ENCODE measurements at regions not wholly inside any gene's neighbourhood (a gene's known extent, or its start where the extent isn't known, plus 50 kb on each side); places are given as distances from the start of the nearest gene placed in this dataset.

DNA sequence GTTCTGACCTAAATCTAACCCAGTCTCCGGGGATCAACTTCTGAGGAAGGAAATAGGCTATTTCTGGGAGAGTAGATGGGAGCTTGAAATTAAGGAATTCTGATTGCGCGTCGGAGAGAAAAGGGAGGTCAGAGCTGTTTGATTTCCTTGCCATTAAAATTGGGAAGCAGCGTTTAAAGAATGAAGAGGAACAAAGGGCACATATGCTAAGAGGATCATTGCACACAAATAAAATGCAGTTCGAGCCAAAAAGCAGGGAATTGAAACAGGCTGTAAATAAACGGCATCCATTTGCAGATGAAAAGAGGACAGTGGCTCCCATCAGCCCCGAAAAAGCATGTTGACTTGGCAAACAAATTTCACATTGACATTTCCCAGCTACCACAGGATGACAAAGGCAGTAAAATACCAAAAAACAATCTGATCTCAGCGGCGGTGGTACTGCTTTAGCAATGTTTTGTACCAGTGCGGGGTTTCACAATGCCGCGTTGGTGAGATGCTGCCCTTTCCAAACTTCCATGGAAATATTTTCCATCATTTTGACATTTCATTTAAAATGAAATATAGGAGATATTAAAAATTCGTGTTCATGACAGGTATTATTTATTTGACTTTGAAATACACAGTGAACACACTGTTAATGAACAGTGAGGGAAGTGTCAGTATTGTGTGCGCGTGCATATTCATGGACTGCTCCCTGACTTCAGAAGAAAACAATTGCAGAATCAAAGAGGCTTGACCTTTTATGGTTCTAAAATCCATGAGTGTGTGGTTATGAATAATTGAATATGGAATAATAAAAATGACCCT is 108.8 kb downstream of the SQOR start:
- TF ChIP-seq, protein P1, sequence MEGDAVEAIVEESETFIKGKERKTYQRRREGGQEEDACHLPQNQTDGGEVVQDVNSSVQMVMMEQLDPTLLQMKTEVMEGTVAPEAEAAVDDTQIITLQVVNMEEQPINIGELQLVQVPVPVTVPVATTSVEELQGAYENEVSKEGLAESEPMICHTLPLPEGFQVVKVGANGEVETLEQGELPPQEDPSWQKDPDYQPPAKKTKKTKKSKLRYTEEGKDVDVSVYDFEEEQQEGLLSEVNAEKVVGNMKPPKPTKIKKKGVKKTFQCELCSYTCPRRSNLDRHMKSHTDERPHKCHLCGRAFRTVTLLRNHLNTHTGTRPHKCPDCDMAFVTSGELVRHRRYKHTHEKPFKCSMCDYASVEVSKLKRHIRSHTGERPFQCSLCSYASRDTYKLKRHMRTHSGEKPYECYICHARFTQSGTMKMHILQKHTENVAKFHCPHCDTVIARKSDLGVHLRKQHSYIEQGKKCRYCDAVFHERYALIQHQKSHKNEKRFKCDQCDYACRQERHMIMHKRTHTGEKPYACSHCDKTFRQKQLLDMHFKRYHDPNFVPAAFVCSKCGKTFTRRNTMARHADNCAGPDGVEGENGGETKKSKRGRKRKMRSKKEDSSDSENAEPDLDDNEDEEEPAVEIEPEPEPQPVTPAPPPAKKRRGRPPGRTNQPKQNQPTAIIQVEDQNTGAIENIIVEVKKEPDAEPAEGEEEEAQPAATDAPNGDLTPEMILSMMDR (IDR thresholded peaks at IDR 0.05), result no peak
- TF ChIP-seq ZFX (IDR thresholded peaks at IDR 0.05; ENCODE audit: borderline replicate concordance), result no peak
